ENCODE measurements at regions not wholly inside any gene's neighbourhood (a gene's known extent, or its start where the extent isn't known, plus 50 kb on each side); places are given as distances from the start of the nearest gene placed in this dataset.
"Not testable (repeated sequence)": the region's sequence is repeated elsewhere in the genome, so short reads cannot be mapped to it uniquely, and the experiment has no call there.

DNA sequence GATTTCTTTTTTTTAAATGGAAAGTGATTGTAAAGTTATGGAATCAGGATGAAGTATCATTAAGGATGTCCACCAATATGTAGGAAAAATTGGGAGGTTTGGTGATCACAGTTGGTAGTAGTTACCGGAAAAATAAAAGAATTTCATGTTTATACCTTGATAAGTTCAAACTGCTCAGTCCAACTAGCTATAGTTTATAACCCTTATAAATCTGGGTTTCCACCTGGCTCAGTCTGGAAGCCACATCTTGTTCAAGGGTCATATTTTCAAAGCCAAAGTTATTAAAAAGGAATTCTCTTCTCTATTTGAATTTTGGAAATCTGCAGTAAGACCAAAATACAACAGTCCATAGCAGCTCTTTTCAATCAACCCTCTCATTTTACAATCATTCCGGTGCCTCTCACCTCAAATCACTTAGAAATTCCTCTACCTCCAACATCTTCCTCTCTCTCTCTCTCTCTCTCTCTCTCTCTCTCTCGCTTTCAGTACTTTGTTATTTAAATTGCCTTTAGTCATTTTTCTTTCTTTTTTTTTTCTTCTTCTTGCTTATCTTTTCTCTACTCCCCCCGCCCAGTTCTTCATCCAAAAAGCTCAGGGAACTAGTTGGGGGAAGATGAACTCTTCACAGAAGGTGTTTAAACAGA is 186.2 kb upstream of the TBC1D5 start:
- no peak for DNase-seq (ENCODE audit: low spot score in 2 of 2)
- FAIRE-seq = no peak

DNA sequence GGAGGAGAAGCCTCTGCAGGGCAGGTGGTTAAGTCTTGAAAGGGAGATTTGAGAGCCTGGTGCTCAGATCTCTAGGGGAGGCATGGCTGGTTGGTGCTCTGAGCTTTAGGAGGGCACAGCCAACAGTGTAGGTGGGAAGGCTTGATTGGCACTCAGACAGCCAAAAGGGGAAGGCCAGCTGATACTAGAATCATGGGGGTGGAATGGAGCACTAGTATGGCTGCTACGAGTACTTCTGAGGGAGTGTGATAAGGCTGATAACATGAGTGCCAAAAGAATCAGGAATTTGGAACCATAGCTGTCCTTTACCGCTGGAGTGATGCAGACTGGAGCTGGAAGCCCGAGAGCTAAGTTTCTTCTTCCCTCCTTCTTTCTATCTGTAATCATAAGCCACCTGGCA is 184.6 kb upstream of the TBC1D5 start:
- DNase-seq (ENCODE audit: low spot score in 2 of 2) = no peak
- FAIRE-seq = no peak

DNA sequence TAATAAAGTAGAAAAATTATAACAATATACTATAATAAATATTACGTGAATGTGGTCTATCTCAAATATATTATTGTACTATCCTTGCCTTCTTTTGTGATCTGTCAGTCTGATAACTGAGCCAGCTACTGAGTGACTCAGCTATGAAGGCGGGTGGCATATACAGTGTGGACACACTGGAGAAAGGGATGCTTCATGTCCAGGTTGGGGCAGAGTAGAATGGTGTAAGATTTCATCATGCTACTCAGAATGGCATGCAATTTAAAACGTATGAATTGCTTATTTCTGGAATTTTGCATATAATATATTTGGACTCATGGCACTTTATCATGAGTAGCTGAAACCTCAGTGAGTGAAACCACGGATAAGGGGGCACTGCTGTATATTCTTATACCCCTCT is 172.9 kb upstream of the TBC1D5 start:
- DNase-seq (ENCODE audit: low spot score in 2 of 2) (no peak), FAIRE-seq (no peak)

DNA sequence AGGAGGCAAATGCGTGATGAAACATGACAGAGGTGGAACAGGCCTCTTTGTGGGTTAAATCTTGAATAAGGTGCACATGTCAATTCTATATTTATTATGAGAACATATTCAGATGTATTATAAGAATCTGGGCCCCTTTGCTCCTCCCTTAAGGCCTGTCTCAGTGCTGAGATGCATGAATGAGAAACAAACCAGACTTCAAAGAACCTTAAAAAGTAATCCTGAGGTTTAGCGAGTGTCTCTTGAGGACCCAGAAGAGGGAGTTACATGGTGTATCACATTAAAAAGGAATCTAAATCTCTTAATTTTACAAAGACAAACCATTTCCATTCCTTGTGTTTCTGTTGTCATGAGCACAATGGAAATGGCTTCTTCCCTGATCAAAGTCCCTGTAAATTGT is 170.9 kb upstream of the TBC1D5 start:
- no peak for DNase-seq (ENCODE audit: low spot score in 2 of 2)
- no peak for FAIRE-seq

DNA sequence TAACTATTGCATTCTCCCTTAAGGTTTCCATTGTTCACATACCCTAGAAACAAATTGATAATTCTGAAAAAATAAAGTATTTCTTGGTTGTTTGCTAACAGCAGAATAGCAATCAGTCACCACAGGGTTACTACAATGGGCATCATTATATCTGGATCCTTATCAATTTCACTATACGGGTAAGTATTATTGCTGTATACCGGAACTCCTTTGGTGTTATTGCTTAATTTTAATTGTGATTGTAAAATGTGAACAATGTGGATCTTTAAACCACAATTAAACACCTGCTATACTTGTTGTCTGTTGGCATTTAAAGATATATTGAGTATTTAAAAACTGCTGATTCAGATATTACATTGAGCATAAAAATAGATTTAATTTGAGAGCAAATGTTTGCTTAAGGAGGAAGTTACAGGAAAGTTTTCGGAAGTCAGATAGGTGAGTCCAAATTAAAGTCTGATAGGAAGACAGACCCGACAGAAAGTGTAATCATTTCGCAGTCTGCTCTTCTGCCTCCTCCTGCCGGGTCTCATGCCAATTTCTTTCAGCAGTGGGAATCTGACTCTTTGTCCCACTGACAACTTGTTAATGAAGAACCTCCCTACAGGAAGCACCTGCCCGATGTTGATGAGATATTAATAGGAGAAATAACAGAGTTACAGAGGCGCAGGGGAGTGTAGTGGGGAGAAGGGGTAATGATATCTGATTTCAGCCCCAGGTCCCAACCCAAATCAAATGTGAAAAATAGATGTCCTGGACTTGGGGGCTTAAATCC is 169.7 kb upstream of the TBC1D5 start:
- no peak for DNase-seq (ENCODE audit: low spot score in 2 of 2)
- no peak for FAIRE-seq

DNA sequence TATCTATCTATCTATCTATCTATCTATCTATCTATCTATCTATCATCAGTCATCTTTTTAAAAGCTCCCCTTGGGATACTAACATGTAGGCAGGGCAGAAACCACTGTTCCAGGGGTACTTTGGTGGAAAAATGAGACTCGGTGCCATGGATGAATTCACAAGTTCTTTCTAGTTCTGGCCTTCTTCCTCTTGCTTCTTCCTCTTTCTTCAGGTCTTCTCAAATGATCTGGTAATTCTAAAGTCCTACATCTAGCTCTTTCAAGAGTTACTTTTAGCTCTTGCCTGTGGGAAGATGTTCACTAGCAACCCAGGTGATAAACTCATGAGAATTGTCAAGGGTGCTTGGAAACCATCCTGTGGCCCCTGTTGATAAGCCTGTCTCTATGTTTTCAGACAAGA is 168.5 kb upstream of the TBC1D5 start:
- FAIRE-seq (no peak), DNase-seq (ENCODE audit: low spot score in 2 of 2) (no peak)

DNA sequence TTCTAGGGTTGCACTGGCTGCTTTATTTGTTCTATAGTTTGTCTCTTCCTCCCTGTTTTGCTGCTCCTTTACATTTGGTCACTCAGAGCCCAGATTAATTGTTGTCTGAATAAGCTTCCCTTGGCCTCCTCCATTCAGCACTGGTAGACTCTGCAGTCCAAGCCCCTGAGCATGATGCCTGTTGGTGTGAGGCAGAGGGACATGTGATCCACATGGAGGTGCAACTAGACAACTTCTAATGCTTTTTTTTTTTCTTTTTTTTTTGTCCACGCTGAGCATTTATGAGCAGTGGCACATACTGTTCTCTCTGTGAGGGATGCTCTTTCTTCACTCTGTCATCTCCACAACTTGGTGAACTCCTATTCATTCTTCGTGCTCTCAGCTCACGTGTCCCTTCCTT is 167.3 kb upstream of the TBC1D5 start:
- no peak for DNase-seq (ENCODE audit: low spot score in 2 of 2)
- FAIRE-seq = no peak

DNA sequence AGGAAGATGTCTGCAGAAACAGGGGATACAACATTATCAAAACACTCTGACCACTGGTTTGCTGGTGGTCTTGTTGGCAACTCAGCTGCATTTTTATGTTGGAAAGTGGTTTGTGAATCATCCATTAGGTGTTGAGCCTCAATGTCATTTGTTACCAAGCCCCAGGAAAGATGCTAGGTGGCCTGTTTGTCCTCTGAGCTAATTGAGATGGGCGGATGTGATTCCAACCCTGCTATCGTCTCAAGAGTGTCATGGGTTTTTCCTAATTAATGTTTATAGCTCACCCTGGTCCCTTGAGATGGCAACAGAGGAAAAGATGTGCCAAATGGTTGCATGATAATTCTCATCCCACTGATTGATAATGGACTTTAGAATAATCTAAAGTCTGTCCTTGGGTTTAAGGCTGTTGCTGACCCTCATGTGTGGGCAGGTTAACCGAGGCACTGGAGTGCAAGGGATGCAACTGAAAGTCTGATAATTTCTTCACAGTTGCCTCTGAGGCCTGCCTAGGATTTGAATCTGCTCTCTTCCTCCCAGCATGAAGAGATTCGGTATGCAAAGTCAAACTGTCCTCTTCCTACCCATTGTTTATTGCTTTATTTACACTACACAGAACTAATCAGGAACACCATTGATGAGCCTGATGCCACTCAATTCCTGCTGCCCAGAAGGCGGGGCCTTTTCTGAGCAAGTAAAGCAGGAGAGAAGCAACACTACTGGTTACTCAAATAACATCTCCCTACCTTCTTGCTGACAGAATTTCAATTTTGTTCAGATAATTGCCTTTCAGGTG is 166.2 kb upstream of the TBC1D5 start:
- DNase-seq (ENCODE audit: low spot score in 2 of 2) = no peak
- no peak for FAIRE-seq

DNA sequence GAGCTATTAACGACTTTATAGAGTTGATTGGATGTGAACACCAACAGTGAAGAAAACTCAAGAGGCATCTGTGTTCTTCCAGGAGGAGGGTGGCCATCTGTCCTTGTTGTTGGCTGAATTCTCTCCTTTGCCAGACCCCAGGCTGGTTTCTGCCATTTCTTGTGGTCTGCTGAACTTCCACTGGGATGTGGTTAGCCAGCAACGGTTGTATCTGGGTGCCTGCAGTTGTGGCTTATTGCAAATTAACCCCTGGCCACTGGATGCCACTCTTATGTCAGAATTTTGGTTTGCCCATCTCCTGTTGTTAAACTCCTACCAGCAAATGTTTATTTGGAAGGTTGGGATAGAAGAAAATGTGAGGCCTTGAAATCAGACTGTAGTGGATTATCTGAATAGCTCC is 163.6 kb upstream of the TBC1D5 start:
- DNase-seq (ENCODE audit: low spot score in 2 of 2) = no peak
- FAIRE-seq = no peak

DNA sequence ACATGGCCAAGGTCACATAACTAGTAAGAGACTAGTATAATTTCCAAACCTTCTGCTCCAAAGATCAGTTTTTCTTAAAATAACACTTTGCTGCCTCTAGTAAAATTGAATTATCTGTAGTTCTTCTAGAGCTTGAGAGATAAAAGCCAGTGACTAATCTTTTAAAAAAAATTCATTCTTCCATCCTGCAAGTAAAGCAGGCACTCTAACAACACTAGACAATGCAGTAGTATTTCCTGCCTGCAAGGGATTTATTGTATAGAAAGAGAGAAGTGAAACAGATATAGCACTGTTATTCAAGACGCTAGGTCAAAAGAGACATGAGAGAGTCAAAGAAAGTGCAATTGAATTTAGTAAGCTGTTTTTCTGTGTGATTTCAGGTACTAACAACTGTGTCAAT is 159.5 kb upstream of the TBC1D5 start:
- DNase-seq (ENCODE audit: low spot score in 2 of 2) (no peak), FAIRE-seq (no peak)

DNA sequence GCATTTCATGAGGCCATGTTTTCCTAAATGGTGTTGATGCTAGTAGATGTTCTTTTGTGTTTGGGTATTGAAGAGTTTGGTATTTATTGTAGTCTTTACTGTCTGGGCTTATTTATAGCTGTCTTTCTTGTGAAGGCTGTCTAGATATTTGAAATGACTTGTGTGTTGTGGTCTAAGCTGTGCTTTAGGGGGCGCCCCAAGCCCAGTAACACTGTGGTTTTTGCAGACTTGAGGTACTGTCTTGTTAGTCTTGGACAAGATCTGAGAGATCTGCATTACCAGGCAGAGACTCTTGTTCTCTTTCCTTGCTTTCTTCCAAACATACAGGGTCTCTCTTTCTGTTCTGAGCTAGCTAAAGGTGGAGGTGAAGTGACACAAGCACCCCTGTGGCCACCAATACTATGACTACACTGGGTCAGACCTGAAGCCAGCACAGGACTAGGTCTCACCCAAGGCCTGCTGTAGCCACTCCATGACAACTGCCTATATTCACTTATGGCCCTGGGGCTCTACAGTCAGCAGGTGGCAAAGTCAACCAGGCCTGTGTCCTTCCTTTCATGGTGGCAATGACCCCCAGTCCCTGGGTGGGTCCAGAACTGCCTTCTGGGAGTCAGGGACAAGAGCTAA is 152.1 kb upstream of the TBC1D5 start:
- DNase-seq (ENCODE audit: low spot score in 2 of 2) (no peak), FAIRE-seq (no peak)

DNA sequence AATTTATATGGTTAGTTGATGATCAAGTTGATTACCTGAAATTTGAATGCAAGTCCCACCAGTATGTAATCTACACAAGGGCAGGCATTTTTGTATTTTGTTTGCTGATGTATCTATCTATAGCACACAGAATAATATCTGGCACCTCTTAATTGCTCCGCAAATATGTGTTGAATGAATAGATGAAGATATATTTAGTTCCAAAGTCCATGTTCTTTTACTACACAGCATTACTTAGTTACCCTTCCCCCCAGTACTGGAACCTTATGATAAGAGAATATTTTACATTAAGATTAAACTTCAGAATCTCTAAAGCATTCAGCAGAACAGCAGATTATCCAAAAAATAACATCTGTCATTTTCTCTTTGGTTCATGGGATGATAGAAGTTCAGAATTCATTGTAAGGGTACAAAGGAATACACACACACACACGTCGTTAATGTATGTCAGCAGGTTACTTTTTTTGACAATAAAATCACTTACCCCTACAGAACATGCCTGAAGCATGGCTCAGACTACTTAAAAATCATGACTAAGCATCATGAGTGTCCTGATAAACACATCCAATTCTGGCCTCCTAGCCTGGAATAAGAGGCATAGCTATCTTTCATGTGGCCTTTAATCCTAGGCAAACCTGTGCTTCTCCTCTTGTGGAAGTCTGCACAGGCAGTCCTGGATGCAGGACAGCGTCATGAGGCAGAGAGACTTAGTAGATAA is 148.9 kb upstream of the TBC1D5 start:
- FAIRE-seq = no peak
- no peak for DNase-seq (ENCODE audit: low spot score in 2 of 2)

DNA sequence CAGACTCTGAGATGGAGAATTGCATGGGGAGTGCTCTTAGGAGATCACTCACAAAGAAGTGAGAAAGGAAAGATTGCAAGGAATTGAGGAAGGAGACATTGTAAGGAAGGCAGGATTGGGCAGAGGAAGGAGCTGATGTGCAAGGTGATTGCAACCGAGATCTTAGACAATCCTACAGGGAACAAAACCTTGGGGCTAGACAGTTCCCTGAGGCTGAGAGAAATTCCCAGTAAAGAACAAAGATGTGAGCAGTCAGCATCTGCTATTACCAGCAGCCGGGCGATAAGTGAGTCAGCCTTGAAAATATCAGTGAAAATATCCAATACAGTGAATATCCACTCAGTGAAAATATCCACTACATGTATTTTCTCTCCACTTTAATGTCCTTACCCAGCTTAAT is 143.6 kb upstream of the TBC1D5 start:
- FAIRE-seq (no peak), DNase-seq (ENCODE audit: low spot score in 2 of 2) (no peak)

DNA sequence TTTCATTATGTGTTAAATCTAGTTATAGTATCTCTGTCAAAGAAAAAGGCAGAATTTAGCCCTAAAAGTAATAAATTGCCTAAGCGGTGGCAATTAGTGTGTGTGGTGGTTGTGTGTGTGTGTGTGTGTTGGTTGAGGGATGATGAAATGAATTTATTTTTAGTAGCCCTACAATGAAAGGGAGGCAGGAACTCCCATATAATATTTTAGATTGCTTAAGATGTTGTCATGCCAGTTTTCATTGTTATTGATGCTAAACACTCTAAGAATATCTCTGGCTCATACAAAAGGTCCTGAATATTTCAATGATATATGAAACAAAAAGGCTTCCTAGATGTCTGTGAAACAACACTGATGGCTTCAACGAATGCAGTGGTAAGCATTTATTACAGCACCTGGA is 140.6 kb upstream of the TBC1D5 start:
- DNase-seq (ENCODE audit: low spot score in 2 of 2) (no peak), FAIRE-seq (no peak)

DNA sequence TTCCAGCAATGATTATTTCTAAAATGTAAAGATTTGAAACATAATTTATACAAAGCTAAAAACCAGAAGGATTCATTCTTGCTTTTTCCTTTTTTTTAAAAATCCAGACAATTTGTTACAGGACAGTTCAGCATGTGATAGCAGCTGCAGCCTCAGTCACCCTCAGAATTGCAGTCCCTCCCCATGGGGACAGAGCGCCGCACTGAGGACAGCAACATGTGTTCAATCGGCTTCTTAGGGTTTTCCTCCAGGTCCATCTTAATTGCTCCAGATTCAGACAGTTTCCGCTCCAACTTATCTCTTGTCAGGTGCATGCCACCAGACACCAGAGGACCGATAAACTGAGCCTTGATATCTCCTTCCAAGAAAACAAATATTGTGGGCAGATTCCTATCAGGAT is 134.9 kb upstream of the TBC1D5 start:
- FAIRE-seq (no peak), DNase-seq (ENCODE audit: low spot score in 2 of 2) (no peak)

DNA sequence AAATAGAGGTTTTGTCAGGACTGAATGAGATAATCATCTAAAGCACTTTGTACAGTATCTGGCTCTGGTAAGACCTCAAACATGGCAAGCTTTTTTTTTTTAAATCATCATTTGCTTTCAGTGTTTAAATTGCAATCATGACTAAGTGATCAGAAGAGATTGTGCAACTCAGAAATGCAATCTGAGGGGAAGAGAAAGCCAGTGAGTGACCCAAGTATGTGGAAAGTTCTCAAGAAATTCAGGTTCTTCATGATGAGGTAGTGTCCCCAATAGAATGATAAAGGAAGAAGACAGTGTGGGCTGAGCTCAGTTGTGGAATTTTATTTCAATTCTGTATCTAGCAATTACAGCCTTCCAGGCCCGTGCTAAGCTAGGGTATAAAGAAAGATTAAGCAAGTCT is 132.2 kb upstream of the TBC1D5 start:
- FAIRE-seq (no peak), DNase-seq (ENCODE audit: low spot score in 2 of 2) (no peak)

DNA sequence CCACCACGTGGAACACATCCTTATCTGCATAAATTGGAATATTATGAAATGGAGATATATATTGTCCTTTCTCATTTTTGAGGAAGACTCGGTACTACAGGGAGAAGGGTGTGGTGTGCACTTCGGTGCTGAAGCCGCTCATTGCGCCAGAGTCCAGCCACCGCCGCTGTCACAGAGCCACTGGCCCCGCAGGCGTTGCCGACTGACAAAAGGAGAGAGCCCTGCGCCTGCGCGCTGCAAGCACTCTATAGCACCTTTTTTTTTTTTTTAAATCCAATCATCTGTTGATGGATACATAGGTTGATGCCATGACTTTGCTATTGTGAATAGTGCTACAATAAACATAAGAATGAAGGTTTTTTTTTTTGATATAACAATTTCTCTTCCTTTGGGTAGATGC is 130.0 kb upstream of the TBC1D5 start:
- FAIRE-seq (no peak), DNase-seq (ENCODE audit: low spot score in 2 of 2) (no peak)

DNA sequence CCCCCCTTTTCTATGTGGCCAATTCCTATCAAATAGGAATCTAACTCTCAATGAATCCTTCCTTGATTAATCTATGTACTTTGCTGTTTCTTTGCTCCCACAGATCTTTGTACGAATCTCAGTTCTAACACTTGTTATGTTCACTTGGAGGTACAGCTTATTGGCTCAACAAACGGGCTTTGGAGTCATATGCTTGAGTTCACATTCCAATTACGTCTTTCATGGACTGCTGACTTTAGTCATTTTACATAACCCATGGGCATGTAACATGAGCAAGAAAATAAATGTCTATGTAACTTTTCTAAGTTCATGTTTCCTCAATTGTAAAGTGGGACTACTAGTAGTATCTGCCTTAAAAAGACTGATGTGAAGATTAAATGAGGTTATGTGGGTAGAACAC is 123.2 kb upstream of the TBC1D5 start:
- FAIRE-seq = no peak

DNA sequence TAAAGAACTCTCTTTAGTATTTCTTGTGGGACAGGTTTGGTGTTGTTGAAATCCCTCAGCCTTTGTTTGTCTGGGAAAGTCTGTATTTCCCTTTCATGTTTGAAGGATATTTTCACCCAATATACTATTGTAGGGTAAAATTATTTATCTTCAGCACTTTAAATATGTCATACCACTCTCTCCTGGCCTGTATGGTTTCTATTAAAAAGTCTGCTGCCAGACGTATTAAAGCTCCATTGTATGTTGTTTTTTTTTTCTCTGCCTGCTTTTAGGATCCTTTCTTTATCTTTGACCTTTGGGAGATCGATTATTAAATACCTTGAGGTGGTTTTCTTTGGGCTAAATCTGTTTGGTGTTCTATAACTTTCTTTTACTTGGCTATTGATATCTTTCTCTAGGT is 119.0 kb upstream of the TBC1D5 start:
- no peak for DNase-seq (ENCODE audit: low spot score in 2 of 2)

More for the DNA sequence above, 123.2 kb upstream of the TBC1D5 start:
- DNase-seq (ENCODE audit: low spot score in 2 of 2) = no peak

DNA sequence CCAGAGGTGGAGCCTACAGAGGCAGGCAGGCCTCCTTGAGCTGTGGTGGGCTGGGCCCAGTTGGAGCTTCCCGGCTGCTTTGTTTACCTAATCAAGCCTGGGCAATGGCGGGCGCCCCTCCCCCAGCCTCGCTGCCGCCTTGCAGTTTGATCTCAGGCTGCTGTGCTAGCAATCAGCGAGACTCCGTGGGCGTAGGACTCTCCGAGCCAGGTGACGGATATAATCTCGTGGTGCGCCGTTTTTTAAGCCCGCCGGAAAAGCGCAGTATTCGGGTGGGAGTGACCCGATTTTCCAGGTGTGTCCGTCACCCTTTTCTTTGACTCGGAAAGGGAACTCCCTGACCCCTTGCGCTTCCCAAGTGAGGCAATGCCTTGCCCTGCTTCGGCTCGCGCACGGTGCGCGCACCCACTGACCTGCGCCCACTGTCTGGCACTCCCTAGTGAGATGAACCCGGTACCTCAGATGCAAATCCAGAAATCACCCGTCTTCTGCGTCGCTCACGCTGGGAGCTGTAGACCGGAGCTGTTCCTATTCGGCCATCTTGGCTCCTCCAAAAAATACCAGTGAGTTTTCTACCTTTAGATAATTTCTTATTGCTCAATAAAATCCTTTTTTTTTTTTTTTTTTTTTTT is 118.5 kb upstream of the TBC1D5 start:
- DNase-seq (ENCODE audit: low spot score in 2 of 2); FAIRE-seq: not testable (repeated sequence)

More for the DNA sequence above, 119.0 kb upstream of the TBC1D5 start:
- no peak for FAIRE-seq

All from frontal cortex (tissue), 3 donors.